ENCODE measurements at regions not wholly inside any gene's neighbourhood (a gene's known extent, or its start where the extent isn't known, plus 50 kb on each side); places are given as distances from the start of the nearest gene placed in this dataset.
A peak's percentile ranks its signal among the peaks of the same experiment; 100 is the strongest.

DNA sequence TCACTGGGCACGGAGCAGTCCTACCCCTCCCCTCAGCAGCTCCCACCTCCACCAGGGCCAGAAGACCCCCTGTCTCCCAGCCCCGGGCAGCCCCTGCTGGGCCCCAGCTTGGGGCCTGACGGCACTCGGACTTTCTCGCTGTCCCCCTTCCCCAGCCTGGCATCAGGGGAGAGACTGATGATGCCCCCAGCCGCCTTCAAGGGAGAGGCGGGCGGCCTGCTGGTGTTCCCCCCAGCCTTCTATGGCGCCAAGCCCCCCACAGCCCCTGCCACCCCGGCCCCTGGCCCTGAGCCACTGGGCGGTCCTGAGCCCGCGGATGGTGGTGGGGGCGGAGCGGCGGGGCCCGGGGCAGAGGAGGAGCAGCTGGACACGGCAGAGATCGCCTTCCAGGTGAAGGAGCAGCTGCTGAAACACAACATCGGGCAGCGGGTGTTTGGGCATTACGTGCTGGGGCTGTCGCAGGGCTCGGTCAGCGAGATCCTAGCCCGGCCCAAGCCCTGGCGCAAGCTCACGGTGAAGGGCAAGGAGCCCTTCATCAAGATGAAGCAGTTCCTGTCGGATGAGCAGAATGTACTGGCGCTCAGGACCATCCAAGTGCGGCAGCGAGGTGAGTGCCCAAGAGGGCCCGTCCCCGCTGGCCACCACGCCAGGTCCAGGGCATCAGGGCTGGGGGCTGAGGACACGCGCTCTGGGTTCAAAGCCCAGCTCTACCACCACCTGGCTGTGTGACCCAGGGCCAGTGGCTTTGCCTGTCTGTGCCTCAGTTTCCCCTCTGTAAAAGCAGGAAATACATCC lies 58.6 kb downstream of the PHETA1 start:
- Mint-ChIP-seq H3K9me3 (ENCODE audit: insufficient read depth) (peaks cover 4% of the 10 kb centered on the region), H3K4me1 (peaks cover 8% of the 10 kb centered on the region), H3K27me3 (peaks cover 10% of the 10 kb centered on the region), H3K27ac (no peak overlapping the region), H3K4me3 (no peak overlapping the region)
- TF ChIP-seq, protein P1, sequence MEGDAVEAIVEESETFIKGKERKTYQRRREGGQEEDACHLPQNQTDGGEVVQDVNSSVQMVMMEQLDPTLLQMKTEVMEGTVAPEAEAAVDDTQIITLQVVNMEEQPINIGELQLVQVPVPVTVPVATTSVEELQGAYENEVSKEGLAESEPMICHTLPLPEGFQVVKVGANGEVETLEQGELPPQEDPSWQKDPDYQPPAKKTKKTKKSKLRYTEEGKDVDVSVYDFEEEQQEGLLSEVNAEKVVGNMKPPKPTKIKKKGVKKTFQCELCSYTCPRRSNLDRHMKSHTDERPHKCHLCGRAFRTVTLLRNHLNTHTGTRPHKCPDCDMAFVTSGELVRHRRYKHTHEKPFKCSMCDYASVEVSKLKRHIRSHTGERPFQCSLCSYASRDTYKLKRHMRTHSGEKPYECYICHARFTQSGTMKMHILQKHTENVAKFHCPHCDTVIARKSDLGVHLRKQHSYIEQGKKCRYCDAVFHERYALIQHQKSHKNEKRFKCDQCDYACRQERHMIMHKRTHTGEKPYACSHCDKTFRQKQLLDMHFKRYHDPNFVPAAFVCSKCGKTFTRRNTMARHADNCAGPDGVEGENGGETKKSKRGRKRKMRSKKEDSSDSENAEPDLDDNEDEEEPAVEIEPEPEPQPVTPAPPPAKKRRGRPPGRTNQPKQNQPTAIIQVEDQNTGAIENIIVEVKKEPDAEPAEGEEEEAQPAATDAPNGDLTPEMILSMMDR (IDR thresholded peaks at IDR 0.05) = no peak
- no peak for TF ChIP-seq EZH2 (IDR thresholded peaks at IDR 0.05; ENCODE audit: borderline replicate concordance, insufficient read depth, low read depth, low read length, poor library complexity, severe bottlenecking)
- H3K9me3 ChIP-seq (ENCODE audit: control extremely low read depth in 1 of 3, control insufficient read depth in 2 of 3, insufficient read depth in 1 of 3, low read length in 2 of 3) = peaks cover under 1 to 36% (median 19%) of the 10 kb centered on the region in 3 donors
- CTCF ChIA-PET = interaction anchor here (7.1 kb wide), 1 partner anchor 417 kb away, joined by 54 read pairs; no protein-coding TSS in a partner anchor
- H3K36me3 ChIP-seq (replicated peaks in 1 of 2; ENCODE audit: control extremely low read depth in 1 of 2, control insufficient read depth in 1 of 2, extremely low read depth in 1 of 2, insufficient read depth in 2 of 2, low read length in 1 of 2) = no peaks in the 10 kb centered on the region
- intact Hi-C loops (cut with micrococcal nuclease) = loop anchor here (5.0 kb wide), 1 partner anchor 288 kb away; no protein-coding TSS in a partner anchor
- H3K27me3 ChIP-seq (replicated peaks in 1 of 4; ENCODE audit: control extremely low read depth in 1 of 4, control insufficient read depth in 3 of 4, insufficient read depth in 4 of 4, low read length in 3 of 4) = peaks cover 0 to 10% (median 1%) of the 10 kb centered on the region in 4 experiments
- no peak overlapping the region for H3K4me3 ChIP-seq (ENCODE audit: control extremely low read depth in 1 of 5, extremely low read depth in 1 of 5, insufficient read depth in 1 of 5, low read depth in 2 of 5, low read length in 4 of 5)
- ATAC-seq (ENCODE audit: low read depth) (no peak), DNase-seq (no peak)
- H4K20me1 ChIP-seq (ENCODE audit: control insufficient read depth, insufficient read depth, low read length, poor library complexity, severe bottlenecking) = no peaks in the 10 kb centered on the region
- H3K79me2 ChIP-seq (ENCODE audit: control insufficient read depth, insufficient read depth, low read length) = no peaks in the 10 kb centered on the region
- 94% methylated on average over 37 of the region's 37 CpGs for WGBS (ENCODE audit: insufficient coverage)
- H3K4me2 ChIP-seq (replicated peaks; ENCODE audit: low read depth, low read length, poor library complexity, severe bottlenecking) = no peak overlapping the region
- no peak overlapping the region for H2AFZ ChIP-seq (ENCODE audit: insufficient read depth, low read depth, low read length, poor library complexity, severe bottlenecking)
- H3K4me1 ChIP-seq (ENCODE audit: control insufficient read depth in 2 of 2, insufficient read depth in 2 of 2, low read length in 2 of 2) = peaks cover 5% of the 10 kb centered on the region in 2 donors
- no peak overlapping the region for H3K9ac ChIP-seq (ENCODE audit: low read length)
- H3K27ac ChIP-seq (ENCODE audit: low read length in 2 of 2) = no peak overlapping the region
- POLR2A ChIA-PET = no interaction called here

DNA sequence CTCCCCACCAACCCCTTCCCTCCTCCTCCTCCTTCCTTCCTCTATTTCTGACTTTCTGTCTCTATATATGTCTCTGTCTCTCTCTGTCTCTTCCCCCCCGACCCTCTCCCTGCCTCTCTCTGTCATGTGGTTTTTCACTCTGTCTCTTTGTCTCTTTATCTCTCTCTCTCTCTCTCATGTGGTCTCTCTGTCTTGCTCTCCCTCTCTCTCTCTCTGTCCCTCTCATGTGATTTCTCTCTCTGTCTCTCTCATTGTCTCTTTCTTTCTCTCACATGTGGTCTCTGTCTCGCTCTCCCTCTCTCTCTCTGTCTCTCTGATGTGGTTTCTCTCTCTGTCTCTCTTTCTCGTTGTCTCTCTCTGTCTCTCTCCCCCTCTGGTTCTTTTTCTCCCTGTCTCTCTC lies 59.3 kb downstream of the PHETA1 start:
- no peaks in the 10 kb centered on the region for H4K20me1 ChIP-seq (ENCODE audit: control insufficient read depth, insufficient read depth, low read length, poor library complexity, severe bottlenecking)
- no peak overlapping the region for H3K4me3 ChIP-seq (ENCODE audit: control extremely low read depth in 1 of 5, extremely low read depth in 1 of 5, insufficient read depth in 1 of 5, low read depth in 2 of 5, low read length in 4 of 5)
- ATAC-seq (ENCODE audit: low read depth) (no peak), DNase-seq (no peak)
- Mint-ChIP-seq H3K27ac (no peak overlapping the region), H3K4me3 (no peak overlapping the region), H3K4me1 (peaks cover 8% of the 10 kb centered on the region), H3K27me3 (peaks cover 5% of the 10 kb centered on the region), H3K9me3 (ENCODE audit: insufficient read depth) (peaks cover 9% of the 10 kb centered on the region)
- H3K36me3 ChIP-seq (replicated peaks in 1 of 2; ENCODE audit: control extremely low read depth in 1 of 2, control insufficient read depth in 1 of 2, extremely low read depth in 1 of 2, insufficient read depth in 2 of 2, low read length in 1 of 2) = no peaks in the 10 kb centered on the region
- H2AFZ ChIP-seq (ENCODE audit: insufficient read depth, low read depth, low read length, poor library complexity, severe bottlenecking) = peak overlapping the region; percentile 28
- no peak overlapping the region for H3K27ac ChIP-seq (ENCODE audit: low read length in 2 of 2)
- no peaks in the 10 kb centered on the region for H3K79me2 ChIP-seq (ENCODE audit: control insufficient read depth, insufficient read depth, low read length)
- 10% methylated on average over 2 of the region's 3 CpGs for WGBS (ENCODE audit: insufficient coverage)
- peaks cover 2 to 43% (median 26%) of the 10 kb centered on the region in 3 donors for H3K9me3 ChIP-seq (ENCODE audit: control extremely low read depth in 1 of 3, control insufficient read depth in 2 of 3, insufficient read depth in 1 of 3, low read length in 2 of 3)
- H3K4me1 ChIP-seq (ENCODE audit: control insufficient read depth in 2 of 2, insufficient read depth in 2 of 2, low read length in 2 of 2) = peaks cover 5% of the 10 kb centered on the region in 2 donors
- TF ChIP-seq EZH2 (IDR thresholded peaks at IDR 0.05; ENCODE audit: borderline replicate concordance, insufficient read depth, low read depth, low read length, poor library complexity, severe bottlenecking) = no peak
- TF ChIP-seq, protein P1 (IDR thresholded peaks at IDR 0.05) = no peak
- CTCF ChIA-PET = interaction anchor here (7.1 kb wide), 1 partner anchor 416 kb away, joined by 54 read pairs; no protein-coding TSS in a partner anchor
- H3K27me3 ChIP-seq (replicated peaks in 1 of 4; ENCODE audit: control extremely low read depth in 1 of 4, control insufficient read depth in 3 of 4, insufficient read depth in 4 of 4, low read length in 3 of 4) = peaks cover 0 to 8% (median 0%) of the 10 kb centered on the region in 4 experiments
- POLR2A ChIA-PET = no interaction called here
- no peak overlapping the region for H3K4me2 ChIP-seq (replicated peaks; ENCODE audit: low read depth, low read length, poor library complexity, severe bottlenecking)
- intact Hi-C loops (cut with micrococcal nuclease) = no loop called here
- no peak overlapping the region for H3K9ac ChIP-seq (ENCODE audit: low read length)
